Stimulated activated naive CD8-positive, alpha-beta T cell treated with anti-CD3 and anti-CD28 coated beads, Interleukin-15, Interleukin-2, amounts not matched to agents 100 U/mL and 50 U/mL, for 24 hours (primary cell): ENCODE measurements at regions not wholly inside any gene's neighbourhood (a gene's known extent, or its start where the extent isn't known, plus 50 kb on each side); places are given as distances from the start of the nearest gene placed in this dataset.
A peak's percentile ranks its signal among the peaks of the same experiment; 100 is the strongest.

Source experiments
- ATAC-seq: fragments of 150-1000 bp; cut with Tn5 transposase; one replicate; pipeline ENCODE4 v1.10.0; 2021
- DNase-seq: peaks from one replicate; pipeline ENCODE4 v3.0.0; 2021

DNA sequence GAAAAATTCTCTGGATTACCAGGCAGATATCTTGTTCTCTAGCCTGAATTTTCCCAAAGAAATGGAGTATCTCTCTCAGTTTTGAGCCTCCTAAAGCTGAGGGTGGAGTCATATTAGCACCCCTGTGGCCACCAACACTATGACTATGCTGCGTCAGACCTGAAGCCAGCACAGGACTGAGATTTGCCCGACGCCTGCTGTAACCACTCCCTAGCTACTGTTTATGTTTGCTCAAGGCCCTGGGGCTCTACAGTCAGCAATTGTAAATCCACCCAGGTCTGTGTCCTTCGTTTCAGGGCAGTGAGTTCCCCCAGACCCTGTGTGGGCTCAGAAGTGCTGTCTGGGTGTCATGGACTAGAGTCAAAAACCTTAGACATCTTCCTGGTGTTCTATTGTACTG is 61.4 kb downstream of the ZXDA start:
- ATAC-seq = no peak
- DNase-seq = no peak

DNA sequence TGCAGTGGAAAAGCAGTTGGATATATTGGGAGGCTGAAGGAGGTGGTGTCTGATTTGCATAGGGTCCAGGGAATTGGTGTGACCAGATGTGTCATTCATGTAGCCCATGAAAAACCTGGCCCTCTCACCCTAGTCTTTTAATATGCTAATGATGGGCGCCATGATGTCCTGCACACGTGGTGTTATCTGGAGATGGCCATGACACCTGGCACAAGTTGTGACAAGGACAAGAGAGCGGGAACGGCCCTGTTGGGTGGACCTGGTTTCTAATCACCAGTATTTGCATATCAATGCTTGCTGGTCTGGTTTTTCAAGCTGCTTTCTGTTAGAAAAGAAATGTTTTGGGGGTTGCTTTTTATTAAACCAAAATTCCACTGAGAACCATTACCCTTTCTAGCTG is 87.4 kb downstream of the ZXDA start:
- no peak for DNase-seq
- ATAC-seq = no peak

DNA sequence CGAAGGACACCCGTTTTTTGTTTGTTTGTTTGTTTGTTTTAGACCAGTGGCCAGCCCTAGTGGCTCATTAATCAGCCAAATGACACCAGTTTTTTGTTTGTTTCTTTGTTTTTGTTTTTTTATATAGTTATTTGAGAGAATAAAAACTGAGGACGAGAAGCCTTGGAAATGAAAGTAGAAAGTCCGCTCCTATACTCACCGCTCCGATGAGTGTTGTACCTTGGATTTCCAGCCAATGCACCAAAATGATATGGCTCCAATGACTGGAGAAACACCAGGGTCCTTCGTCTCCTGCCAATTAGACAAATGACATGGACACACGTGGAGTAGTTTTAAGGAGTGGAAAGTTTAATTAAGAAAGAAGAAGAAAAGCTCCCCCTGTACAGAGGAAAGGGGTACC is 87.9 kb downstream of the ZXDA start:
- DNase-seq (no peak), ATAC-seq (no peak)

DNA sequence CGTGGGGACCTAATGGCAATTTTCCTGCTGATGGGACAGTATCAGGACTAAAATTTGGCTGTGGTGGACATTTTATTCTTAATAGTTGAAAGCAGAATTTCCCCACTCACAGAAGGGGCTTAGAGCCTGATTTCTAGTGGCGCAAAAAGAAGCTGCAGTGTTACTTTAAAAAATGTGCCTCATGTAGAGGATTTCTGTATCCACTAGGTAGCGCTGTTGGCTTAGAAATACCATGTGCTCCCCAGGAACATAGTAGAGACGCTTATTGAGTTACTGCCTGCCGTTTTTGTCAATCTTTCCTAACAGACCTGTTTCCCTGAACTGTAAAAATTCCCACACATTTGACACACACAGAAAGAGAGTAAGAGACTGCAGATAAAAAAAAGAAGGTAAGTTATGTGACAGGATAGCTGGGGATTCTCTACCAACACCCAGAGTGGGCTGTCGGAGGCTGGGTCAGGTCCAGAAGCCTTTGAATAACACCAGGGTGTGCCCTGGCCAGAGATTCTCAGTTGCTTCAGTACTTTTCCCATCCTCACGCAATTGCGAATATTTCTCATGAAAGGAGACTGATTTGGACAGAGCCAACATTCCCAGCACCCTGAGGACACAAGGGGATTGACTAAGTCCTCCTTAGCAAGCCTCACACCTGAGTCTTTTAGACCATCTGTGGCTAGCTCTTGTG is 88.4 kb downstream of the ZXDA start:
- DNase-seq = peak; percentile 2

DNA sequence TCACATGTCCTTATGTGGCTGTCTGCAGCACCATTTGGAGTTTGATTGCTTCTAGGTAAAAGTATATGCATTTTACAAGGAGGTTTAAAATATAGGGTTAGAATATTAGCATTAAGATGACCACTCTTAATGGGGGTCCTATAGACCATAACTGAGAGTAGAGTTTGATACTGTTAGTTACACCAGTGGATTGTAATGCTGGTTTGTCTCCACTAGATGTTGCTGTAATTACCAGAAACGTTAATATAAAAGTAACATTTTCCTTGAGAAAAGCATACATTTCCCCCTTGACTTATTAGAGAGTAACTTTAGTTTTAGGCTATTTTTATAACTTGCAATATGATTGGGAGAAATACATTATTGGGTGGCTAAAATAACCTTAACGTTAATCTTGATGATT is 93.0 kb downstream of the ZXDA start:
- DNase-seq = no peak
- ATAC-seq = no peak

More for the DNA sequence above, 88.4 kb downstream of the ZXDA start:
- no peak for ATAC-seq

DNA sequence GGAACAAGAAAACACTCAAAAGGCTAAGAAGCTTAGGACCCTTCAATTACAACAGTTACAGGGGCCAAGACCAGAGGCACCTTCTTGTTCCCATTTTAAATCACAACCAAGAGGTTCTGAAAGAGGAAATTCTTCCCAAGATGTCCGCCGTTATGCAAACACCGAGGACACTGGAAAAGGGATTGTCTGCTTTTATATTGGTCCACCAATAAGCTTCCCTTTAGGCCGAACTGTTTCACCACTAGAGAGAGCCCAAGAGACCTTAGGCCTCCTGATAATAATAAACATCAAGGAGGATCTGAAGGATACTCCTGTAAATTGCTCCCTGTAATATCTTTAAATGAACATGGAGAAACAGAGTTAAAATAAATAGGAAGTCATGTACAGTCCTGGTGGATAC is 92.6 kb upstream of the NLRP2B start:
- ATAC-seq (no peak), DNase-seq (no peak)

DNA sequence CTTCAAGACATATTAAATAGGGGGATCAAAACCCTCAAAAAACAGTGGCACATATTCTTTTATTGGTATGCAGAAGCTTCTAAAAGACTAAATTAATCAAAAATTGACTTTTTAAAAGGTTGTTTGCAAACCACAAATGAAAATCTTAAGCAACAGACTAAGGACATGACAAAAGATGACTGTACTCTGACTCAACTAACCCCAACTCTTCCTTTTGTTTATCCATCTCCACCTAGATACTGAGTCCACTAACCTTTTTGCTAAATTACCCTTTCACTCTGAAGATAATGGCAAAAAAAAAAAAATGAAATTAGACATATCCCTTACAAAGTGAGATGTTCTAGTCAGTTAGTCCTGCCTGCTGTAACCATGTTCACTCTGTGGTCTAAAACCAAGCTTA is 91.6 kb upstream of the NLRP2B start:
- DNase-seq (no peak), ATAC-seq (no peak)

DNA sequence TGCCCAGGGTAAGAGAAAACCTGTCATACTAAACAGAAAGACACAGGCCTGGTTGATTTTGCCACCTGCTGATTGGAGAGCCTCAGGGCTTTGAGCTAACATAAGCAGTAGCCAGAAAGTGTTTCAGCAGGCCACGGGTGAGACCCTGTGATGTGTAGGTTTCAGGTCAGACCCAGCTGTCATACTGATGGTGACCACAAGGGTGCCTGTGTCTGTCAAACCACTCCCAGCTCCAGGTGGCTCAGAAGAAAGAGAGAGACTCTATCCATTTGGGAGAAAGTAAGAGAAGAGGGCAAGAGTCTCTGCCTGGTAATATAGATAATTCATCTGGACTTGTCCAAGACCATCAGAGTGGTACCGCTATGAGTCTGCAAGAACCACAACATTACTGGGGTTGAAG is 72.8 kb upstream of the NLRP2B start:
- ATAC-seq (no peak), DNase-seq (no peak)

DNA sequence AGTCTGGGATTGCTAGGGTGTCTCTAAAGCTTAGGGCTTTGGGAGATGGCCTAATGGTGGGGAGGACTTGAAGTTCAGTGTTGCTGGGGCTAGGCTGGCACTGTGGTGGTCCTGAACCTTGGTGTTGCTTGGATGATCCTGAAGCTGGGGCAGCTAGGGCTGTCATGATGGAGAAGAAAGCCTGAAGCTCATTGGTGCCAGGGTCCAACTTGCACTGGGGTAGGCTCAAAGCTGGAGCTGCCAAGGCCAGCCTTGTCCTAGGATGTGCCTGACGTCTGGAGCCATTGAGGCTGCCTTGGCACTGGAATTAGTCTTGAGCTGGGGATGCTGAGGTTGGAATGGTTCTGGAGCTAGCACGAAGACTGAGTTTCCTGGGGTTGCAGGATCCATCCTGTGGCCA is 61.0 kb upstream of the NLRP2B start:
- ATAC-seq (no peak), DNase-seq (no peak)

DNA sequence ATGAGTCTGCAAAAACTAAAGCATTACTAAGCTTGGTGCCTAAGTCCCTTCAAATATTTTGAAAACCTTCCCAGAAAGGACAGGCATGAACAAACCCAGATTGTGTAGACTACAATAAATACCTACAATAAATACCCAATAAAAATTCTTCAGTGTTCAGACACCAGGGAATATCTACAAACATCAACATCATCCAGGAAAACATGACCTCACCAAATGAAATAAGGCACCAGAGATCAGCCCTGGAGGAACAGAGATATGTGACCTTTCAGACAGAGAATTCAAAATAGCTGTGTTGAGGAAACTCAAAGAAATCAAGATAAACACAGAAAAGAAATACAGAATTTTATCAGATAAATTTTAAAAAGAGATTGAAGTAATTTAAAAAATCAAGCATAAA is 57.8 kb upstream of the NLRP2B start:
- no peak for ATAC-seq
- DNase-seq = no peak
